ENCODE measurements at regions not wholly inside any gene's neighbourhood (a gene's known extent, or its start where the extent isn't known, plus 50 kb on each side); places are given as distances from the start of the nearest gene placed in this dataset.

GRCh38 chr7:57375783-57376182 is 74.2 kb upstream of the ZNF716 start:
- H3K4me3 ChIP-seq (ENCODE audit: control insufficient read depth, low read depth, low read length), result no peak overlapping the region
- no peak for TF ChIP-seq CTCF (IDR thresholded peaks at IDR 0.05; ENCODE audit: control insufficient read depth, insufficient read depth, low read depth, low read length, missing control alignments)
- DNase-seq (ENCODE audit: low read depth), result no peak

DNA sequence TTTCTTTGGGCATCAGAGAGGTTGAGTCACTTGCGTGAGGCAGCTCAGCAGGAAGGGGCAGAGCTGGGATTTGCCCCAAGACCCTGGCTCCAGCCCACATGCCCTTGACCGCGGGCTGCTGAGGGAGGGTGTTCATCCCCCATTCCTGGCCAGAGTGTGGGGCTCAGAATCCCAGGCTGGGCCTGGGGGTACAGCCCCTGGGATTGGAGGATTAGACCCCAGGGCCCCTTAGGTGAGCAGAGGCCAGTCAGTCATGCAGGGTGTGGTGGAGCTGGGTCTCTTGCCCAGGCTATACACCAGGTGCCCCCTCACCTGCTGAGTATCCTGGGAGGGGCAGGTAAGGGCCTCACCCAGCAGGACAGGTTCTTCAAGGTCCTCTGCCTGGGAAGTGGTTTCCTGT is 68.4 kb upstream of the ZNF716 start:
- H3K4me3 ChIP-seq (ENCODE audit: control insufficient read depth, low read depth, low read length), result no peak overlapping the region
- no peak for TF ChIP-seq CTCF (IDR thresholded peaks at IDR 0.05; ENCODE audit: control insufficient read depth, insufficient read depth, low read depth, low read length, missing control alignments)
- no peak for DNase-seq (ENCODE audit: low read depth)

DNA sequence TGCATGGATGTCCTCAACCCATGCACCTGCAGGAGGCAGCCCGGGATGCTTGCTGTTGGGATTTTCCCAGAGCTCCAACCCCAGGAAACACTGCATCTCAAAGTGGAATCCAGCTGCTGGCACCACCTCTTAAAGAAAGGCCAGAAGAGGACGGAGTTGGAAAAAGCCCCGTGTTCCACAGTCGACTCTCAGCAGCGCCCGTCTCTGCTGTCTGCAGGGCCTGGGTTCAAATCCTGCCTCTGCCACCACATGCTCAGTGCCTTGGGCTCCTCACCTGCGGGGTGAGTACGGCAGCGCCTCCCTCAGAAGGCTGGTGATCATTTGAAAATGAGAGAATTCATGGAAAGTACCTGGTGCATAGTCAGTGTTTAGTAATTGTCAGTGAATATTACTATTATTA is 65.6 kb upstream of the ZNF716 start:
- no peak for DNase-seq (ENCODE audit: low read depth)
- H3K4me3 ChIP-seq (ENCODE audit: control insufficient read depth, low read depth, low read length), result no peak overlapping the region
- TF ChIP-seq CTCF (IDR thresholded peaks at IDR 0.05; ENCODE audit: control insufficient read depth, insufficient read depth, low read depth, low read length, missing control alignments), result no peak

GRCh38 chr7:57385668-57386067 is 64.3 kb upstream of the ZNF716 start:
- no peak for DNase-seq (ENCODE audit: low read depth)
- no peak overlapping the region for H3K4me3 ChIP-seq (ENCODE audit: control insufficient read depth, low read depth, low read length)
- TF ChIP-seq CTCF (IDR thresholded peaks at IDR 0.05; ENCODE audit: control insufficient read depth, insufficient read depth, low read depth, low read length, missing control alignments), result no peak

GRCh38 chr7:57388761-57389160 is 61.2 kb upstream of the ZNF716 start:
- no peak overlapping the region for H3K4me3 ChIP-seq (ENCODE audit: control insufficient read depth, low read depth, low read length)
- no peak for DNase-seq (ENCODE audit: low read depth)
- TF ChIP-seq CTCF (IDR thresholded peaks at IDR 0.05; ENCODE audit: control insufficient read depth, insufficient read depth, low read depth, low read length, missing control alignments), result no peak

- no peak for TF ChIP-seq CTCF (IDR thresholded peaks at IDR 0.05; ENCODE audit: control insufficient read depth, insufficient read depth, low read depth, low read length, missing control alignments)
- no peak overlapping the region for H3K4me3 ChIP-seq (ENCODE audit: control insufficient read depth, low read depth, low read length)
- no peak for DNase-seq (ENCODE audit: low read depth)
These were observed 51.4 kb upstream of the ZNF716 start for GRCh38 chr7:57398548-57398947.
